ENCODE measurements at regions not wholly inside any gene's neighbourhood (a gene's known extent, or its start where the extent isn't known, plus 50 kb on each side); places are given as distances from the start of the nearest gene placed in this dataset.

DNA sequence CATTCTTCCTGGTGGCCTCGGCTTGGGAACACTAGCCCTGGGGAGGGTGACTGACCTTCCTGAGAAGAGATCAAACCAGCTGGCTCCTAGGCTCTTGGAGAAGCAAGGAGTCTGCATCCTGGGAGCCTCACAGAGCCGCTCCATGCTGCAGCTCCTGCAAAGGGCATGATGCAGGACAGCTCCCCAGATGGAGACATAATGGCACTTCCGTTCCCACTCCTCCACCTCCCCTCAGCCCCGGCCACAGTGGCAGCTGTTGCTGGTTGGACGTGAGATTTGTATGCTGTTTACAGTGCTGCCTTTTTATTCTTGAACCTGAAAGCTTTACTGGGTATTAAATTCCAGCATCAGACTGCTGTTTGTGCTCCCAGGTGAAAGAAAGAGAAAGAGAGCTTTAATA lies 83.7 kb upstream of the CTTNBP2NL start:
- Histone ChIP-seq H3K4me1 (ENCODE audit: insufficient read depth, low read length) (peaks cover 9% of the 10 kb centered on the region; the same call in 1 of the 2 replicates), H3K27ac (ENCODE audit: insufficient read length, low read depth, low read length) (no peak overlapping the region), H4K91ac (ENCODE audit: insufficient read length, low read depth, low read length) (no peak overlapping the region), H4K5ac (ENCODE audit: insufficient read length, low read depth, low read length) (no peak overlapping the region), H2BK12ac (ENCODE audit: insufficient read length, low read depth, low read length) (no peak overlapping the region), H3K9ac (ENCODE audit: extremely low read depth, insufficient read length, low read length) (no peak overlapping the region), H2AFZ (ENCODE audit: low read length) (no peak overlapping the region), H3T11ph (ENCODE audit: low read length) (no peak overlapping the region), H3K4me2 (ENCODE audit: insufficient read depth, insufficient read length, low read length) (no peak overlapping the region), H3K79me2 (ENCODE audit: insufficient read depth, low read length) (no peaks in the 10 kb centered on the region), H2BK20ac (ENCODE audit: low read depth, low read length, poor library complexity, severe bottlenecking) (no peak overlapping the region), H3K18ac (ENCODE audit: insufficient read length, low read depth, low read length) (no peak overlapping the region), H4K20me1 (ENCODE audit: control insufficient read depth, insufficient read depth, insufficient read length) (no peaks in the 10 kb centered on the region), H3K14ac (ENCODE audit: insufficient read depth, low read length) (no peak overlapping the region; the same call in 1 of the 2 replicates), H2BK120ac (ENCODE audit: low read depth, low read length, poor library complexity, severe bottlenecking) (no peak overlapping the region), H3K79me1 (ENCODE audit: insufficient read depth, low read depth, low read length, poor library complexity, severe bottlenecking) (no peaks in the 10 kb centered on the region), H3K23me2 (ENCODE audit: insufficient read length, low read depth, low read length, poor library complexity, severe bottlenecking) (no peaks in the 10 kb centered on the region), H4K8ac (replicated peaks; ENCODE audit: insufficient read length, low read depth, low read length) (no peak overlapping the region), H3K4ac (ENCODE audit: low read depth, low read length) (no peak overlapping the region), H2BK5ac (ENCODE audit: insufficient read length, low read length) (no peak overlapping the region), H3K27me3 (ENCODE audit: insufficient read depth, low read length) (no peaks in the 10 kb centered on the region), H3K56ac (ENCODE audit: insufficient read length, low read depth, low read length) (no peak overlapping the region), H3K9me3 (ENCODE audit: control insufficient read depth, low read depth, low read length) (no peaks in the 10 kb centered on the region), H3K23ac (ENCODE audit: insufficient read length, low read depth, low read length) (no peak overlapping the region), H2BK15ac (ENCODE audit: low read depth, low read length) (no peak overlapping the region), H2AK5ac (ENCODE audit: insufficient read length, low read length) (no peak overlapping the region)
- TF ChIP-seq, protein P1, sequence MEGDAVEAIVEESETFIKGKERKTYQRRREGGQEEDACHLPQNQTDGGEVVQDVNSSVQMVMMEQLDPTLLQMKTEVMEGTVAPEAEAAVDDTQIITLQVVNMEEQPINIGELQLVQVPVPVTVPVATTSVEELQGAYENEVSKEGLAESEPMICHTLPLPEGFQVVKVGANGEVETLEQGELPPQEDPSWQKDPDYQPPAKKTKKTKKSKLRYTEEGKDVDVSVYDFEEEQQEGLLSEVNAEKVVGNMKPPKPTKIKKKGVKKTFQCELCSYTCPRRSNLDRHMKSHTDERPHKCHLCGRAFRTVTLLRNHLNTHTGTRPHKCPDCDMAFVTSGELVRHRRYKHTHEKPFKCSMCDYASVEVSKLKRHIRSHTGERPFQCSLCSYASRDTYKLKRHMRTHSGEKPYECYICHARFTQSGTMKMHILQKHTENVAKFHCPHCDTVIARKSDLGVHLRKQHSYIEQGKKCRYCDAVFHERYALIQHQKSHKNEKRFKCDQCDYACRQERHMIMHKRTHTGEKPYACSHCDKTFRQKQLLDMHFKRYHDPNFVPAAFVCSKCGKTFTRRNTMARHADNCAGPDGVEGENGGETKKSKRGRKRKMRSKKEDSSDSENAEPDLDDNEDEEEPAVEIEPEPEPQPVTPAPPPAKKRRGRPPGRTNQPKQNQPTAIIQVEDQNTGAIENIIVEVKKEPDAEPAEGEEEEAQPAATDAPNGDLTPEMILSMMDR (conservative IDR thresholded peaks at IDR 0.05): no peak
- Mint-ChIP-seq H3K4me3 (no peak overlapping the region), H3K4me1 (peaks cover 30% of the 10 kb centered on the region in 2 experiments), H3K27ac (no peak overlapping the region), H3K36me3 (ENCODE audit: insufficient read depth in 1 of 3, low read depth in 3 of 3) (no peaks in the 10 kb centered on the region; a peak in 1 of 7 replicates), H3K27me3 (ENCODE audit: low read depth) (no peaks in the 10 kb centered on the region), H3K9me3 (peaks cover 3 to 6% of the 10 kb centered on the region in 2 experiments; a peak in 4 of 5 replicates)
- WGBS (ENCODE audit: extremely low coverage, insufficient read length, low lambda C conversion rate): no CpG with 5 or more reads among the region's 5 CpGs
- DNase-seq: no peak

Measured in H9 (cell line).